RPMI7951 (cell line): ENCODE measurements at regions not wholly inside any gene's neighbourhood (a gene's known extent, or its start where the extent isn't known, plus 50 kb on each side); places are given as distances from the start of the nearest gene placed in this dataset.

Source experiments
- DNase-seq: peaks from one replicate; pipeline ENCODE4 v3.0.0-alpha.2; 2012; ENCODE audit warnings: low read depth

DNA sequence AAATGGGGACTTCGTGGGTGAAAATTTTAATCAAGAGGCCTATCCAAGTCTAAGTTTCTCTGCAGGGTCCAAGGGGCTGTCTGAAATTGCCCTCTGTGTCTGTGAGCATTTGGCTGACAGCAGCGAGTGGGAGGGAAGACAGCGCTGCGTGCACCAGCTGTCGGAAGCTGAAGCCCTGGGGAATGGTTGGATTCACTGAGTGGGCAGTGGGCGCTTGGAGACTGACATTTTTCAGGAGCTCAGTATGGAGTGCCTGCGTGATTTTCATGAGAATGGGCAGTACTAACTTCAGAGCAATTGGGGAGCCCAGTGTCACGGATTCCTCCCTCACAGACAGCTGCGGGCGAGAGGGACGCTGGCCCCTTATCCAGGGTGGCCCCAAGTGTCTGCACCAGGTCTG, 388.8 kb upstream of the B3GAT1 start:
- no peak for DNase-seq

DNA sequence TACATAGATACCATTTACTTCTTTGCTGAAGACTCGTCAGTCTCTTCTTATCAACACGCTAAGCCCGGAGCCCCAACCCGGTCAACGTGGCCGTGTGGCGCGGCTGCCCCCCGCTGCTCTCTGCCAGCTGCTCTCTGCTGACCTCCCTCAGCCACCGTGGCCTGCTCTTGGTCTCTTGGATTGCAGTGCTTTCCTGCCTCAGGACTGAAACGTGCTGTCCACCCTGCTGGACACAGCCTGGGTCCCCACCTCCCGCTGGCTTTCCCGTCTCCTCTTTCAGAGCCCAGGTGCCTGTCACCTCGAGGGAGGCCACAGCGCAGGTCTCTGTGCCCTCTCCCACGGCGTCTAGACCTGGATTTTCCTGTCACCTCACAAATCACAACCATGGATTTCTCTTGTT, 388.1 kb upstream of the B3GAT1 start:
- DNase-seq, result no peak

GRCh38 chr11:134799386-134799785, 387.3 kb upstream of the B3GAT1 start:
- DNase-seq, result no peak

GRCh38 chr11:134797411-134798089, 385.5 kb upstream of the B3GAT1 start:
- no peak for DNase-seq

DNA sequence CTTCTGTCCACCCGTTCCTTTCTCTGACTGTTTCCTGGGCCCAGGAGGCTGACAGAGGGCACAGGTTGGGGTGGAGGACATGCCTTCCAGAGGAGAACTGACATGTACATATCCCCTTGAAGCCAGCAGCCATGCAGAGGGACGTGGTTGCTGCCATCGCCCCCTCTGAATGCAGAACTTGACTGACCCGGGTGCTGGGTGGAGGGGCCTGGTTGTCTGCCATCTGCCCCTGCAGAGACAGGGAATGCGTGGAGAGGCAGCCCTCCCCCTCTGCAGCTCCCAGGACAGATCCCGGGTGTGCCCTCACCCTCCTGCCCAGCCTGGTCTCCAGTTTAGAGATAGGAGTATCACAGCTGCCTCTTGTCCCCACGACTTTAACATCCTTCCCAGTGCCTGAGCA, 383.0 kb upstream of the B3GAT1 start:
- no peak for DNase-seq

DNA sequence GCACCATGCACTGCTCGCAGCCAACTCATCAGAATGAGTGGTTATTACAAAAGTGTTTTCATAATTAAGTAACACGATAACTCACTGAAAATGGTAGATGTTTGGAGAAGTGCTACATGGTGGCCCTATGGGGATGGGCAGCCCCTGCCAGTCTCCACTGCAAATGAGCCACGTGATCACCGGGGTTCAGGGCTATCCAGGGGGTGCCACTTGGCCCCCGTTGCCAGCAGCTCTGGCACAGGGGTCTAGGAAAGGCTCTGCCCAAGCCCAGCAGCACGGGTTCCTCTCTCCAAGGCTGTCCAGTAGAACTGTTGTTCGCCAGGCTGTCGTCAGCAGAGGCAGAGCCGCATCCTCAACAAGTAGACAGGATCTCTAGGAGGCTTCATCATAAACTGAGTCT, 382.1 kb upstream of the B3GAT1 start:
- no peak for DNase-seq

GRCh38 chr11:134792677-134793076, 380.6 kb upstream of the B3GAT1 start:
- no peak for DNase-seq

DNA sequence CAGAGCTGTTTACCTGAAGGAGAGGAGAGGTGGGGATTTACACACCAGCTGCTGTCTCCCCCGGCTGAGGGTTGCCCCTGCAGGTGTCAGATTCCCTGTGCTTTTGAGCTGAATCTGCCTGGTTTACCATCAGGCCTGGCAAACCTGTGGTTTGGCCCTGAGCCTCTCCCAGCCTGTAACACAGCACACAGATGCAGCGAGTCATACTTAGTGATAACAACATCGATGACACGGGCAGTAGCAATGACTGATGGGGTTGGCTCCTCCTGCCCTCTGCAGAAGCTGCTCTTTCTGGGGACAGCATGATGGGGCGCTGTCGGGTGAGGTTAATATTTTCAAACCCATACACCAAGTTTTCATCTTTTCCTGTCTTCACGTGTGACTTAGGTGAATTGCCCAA, 380.0 kb upstream of the B3GAT1 start:
- DNase-seq, result no peak

DNA sequence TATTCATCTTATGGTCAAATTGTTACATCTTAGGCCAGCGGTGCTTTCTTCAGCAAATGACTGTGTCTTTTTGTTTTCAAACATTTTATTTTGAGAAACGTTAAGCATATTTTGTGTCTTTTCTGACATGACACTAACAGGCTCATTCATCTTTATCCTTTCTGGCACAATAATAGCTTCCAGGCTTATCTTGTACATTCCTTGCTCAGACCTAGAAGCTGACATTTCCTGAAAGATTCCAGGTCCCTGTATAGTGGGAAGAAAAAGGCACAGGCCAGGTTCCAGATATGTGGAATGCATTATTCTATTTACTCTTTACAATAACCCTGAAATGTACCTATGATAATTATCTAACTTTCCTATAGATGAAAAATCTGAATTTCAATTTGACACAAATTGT, 379.1 kb upstream of the B3GAT1 start:
- no peak for DNase-seq

DNA sequence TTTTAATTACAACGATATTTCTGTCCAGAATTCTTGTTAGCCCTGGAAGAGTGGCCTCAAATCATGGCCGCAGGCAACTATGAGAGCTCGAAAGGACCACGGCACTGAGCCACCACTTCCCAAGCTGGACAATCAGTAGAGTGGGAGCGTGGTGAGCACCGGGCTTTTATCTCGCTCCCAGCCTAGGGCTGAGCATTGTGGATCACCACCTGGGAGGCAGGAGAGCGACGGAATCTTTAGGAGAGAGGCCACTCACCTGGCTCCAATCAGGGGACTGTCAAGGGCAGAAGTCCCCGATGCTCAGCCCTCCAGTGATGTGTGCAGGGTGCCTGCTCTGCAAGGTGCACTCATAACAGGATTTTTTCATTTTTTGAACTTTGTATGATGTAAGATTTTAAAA, 377.1 kb upstream of the B3GAT1 start:
- DNase-seq, result no peak

GRCh38 chr11:134786636-134787035, 374.6 kb upstream of the B3GAT1 start:
- no peak for DNase-seq

DNA sequence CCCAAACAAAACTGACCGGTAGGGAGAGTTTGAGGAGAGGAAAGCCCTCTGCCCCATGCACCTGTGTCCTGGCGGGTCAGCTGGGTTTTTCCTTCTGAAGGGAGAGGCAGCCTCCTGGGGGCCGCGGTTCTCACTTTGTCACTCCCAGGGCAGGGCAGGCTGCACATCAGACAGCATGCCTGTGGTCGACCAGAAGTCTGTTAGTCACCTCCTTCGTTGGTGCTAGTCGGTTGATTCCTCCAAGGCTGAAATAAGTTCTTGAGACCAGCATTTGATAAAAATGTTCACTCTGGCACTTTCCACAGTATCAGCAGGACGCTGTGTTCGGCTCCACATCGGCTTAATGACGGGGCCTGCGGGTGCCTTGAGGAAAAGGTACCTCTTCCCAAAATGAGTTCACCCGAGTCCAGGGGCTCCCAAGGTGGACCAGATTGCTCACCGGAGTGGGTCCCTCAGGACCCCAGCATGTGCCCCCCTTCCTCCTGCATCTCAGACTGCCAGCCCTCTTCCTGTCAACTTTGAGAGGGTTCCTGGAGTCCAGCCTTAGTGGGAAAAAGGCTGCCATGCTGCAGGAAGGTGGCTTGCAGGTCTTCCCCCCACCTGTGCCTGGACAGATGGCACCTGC, 373.7 kb upstream of the B3GAT1 start:
- no peak for DNase-seq

DNA sequence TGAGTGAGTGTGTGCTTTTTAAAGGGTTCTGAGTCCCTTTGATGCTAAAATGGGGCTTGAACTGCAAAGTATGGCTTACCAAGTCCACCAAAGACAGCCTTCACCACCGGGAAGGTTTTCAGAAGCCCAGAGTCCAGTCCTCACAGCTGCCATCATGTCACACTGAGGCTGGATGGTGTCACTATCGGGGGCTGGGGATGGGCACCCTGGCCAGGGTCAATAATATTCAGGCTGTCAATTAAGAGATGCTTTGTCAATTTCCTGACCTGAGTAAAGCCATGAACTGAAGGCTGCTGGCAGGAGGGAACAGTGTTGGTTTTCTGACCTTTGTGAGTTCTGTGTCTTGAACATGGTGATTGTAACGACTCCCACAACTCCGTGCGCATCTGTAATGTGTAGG, 373.0 kb upstream of the B3GAT1 start:
- no peak for DNase-seq

DNA sequence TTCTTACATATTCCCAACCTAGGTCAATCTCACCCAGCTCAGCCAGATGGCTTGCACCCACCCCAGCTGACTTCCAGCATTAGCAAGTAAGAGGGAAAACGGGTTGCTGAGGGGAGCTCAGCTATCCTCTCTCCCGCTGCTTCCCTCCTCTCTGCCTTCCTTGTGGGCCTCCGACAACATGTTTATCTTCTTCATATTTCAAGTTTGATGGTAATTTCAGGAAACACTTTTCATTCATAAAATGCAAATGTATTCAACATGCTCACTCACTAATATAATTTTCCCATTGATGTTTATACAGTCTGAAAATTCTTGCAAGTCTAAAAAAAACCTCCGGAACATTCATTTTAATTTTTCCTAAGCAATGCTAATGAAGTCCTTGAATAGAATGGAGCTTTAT, 372.5 kb upstream of the B3GAT1 start:
- DNase-seq, result no peak

DNA sequence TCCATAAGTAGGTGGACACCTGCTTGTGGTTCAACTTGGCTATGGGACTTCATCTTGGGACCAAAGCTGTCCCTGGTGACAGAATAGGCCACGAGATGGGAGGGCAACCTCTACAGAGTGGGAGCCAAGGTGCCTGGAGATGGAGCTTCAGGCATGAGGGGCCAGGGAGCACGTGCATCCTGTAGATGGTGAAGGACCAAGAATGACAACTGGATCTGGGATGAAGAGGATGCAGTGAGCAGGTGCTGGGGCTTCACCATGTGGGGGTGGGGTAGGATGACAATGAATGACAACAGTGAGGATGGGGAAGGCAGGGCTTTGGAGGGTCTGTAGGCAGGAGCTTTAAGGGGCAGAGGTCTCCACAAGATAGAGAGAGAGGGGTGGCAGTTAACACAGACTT, 372.0 kb upstream of the B3GAT1 start:
- no peak for DNase-seq

- no peak for DNase-seq
Observed at GRCh38 chr11:134783234-134783633, 371.2 kb upstream of the B3GAT1 start.

DNA sequence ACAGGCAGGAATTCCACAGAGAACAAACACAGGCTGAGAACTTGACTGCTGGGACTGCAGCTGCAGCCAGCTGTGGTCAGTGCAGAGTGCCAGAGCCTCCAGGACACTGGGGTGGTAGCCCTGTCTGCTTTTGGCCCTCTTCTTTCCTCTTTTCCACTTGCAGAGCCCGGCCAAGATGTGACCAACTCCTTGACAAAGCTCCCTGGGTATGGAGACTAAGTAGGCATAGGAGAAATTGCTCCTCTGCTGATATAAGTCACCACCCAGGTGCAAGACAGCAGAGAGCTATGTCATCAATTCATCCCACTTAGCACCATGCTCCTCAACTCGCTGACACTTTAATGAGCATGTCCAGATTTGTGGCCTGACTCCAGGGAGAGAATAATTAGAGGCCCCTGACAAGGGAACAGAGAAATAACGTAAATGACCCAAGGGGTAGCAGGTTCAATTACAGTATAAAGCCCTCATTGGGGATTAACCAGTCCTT, 369.4 kb upstream of the B3GAT1 start:
- DNase-seq, result no peak

DNA sequence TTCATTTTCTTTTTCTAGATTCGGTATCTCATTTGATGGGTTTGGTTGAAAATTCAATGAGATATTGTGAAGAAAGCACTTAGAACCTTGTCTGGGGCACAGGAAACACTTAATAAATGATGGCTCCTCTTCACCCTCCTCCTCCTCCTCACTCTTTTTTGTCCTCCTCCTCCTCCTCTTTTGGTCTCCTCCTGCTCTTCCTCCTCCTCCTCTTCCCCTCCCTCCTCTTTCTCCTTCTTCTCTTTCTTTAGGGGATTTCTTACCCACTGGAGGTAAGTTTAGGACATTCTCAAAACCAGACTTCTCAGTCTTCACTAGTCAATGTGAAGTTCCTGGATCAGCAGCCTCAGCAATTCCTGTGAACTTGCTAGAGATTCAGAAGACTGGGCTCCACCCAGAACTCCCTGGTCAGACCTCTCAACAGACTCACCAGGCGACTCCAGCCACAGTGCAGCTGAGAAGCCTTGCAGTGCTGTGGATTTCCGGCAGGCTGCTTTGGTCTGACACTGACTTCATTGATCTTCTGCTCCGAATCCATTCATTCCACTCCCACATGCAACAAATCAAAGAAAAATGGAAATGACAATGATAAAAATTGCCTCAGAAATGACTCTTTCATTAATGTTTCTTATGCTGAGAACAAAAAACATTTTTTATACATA, 368.6 kb upstream of the B3GAT1 start:
- DNase-seq, result no peak

DNA sequence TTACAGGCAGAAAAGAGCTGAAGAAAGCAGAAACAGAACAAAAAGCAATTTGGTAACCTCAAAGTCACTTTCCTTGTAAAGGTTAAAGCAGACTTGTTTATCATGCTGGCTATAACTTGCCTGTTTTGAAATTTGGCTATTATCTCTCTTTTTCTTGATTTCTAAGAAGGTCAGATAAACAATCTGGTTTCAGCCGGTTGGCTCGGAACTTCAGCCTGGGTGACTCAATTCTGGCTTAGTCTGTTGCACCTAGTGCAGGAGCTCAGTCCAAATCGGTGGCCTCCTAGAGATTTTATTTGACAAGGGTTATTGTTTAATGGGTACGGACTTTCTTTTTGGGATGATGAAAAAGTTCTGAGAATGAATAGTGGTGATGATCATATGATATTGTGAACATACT, 367.1 kb upstream of the B3GAT1 start:
- no peak for DNase-seq

GRCh38 chr11:134768463-134768862, 356.4 kb upstream of the B3GAT1 start:
- DNase-seq, result no peak

DNA sequence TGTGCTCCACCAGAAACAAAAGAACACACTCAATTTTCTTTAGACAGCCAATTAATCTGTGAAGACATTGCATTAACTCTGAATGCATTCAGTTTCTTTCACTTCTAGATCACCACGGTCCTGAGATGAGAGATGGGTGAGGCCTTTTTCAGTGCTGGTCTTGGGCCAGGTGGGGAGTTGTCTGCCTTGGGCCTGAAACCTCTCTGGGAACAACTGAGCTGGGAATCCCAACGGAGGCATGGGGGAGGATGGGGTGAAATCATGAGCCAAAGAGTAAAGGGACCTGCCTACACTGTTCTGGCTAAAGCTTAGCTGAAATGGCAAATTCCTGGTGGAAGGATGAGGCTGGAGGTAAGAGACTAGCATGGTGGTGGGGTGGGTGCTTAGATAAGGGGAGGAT, 353.5 kb upstream of the B3GAT1 start:
- DNase-seq, result no peak

GRCh38 chr11:134764966-134765365, 352.9 kb upstream of the B3GAT1 start:
- no peak for DNase-seq

DNA sequence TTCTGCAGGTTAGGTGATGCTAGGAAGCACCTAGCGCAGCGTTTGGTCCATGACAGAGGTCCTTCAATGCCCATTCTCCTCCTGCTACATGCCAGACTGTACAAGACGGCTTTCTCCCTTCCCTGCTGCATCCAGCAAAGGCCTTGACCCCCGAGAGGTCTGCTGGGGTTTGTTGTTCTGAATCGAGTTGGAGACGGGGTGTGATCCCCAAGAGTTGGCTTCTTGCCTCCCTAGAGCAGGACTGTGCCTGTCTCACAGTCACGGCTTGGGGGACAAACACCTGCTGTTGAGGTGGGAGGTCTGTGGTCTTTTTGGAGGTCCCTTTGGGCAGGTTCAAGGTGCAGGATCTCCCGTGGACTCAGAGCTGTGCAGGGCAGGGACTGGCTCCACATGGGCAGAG, 352.3 kb upstream of the B3GAT1 start:
- DNase-seq, result no peak
